OCI-LY7 (cell line): ENCODE measurements at regions not wholly inside any gene's neighbourhood (a gene's known extent, or its start where the extent isn't known, plus 50 kb on each side); places are given as distances from the start of the nearest gene placed in this dataset.

Source experiments
- BruUV-seq: library from RNA; stranded (reverse); fragments of 400-500 nt; replicated peaks from 2 replicates; lab custom pipeline; 2021; lab: Mats Ljungman, UMichigan
- CTCF ChIA-PET: fragments of 300-600 bp; sonication (Branson Sonifier 250); formaldehyde crosslinking; loops from one replicate; lab custom pipeline; 2022; ENCODE audit warnings: antibody characterized with exemption; ENCODE audit not compliant: unreplicated experiment; lab: Charles Lee
- POLR2A ChIA-PET: fragments of 300-600 bp; sonication (Branson Sonifier 250); formaldehyde crosslinking; loops from one replicate; lab custom pipeline; 2022; ENCODE audit warnings: antibody characterized with exemption; lab: Charles Lee
- DNase-seq: peaks from one replicate; pipeline ENCODE4 v3.0.0-alpha.2; 2015; ENCODE audit warnings: low spot score
- H2AFZ ChIP-seq: fragments of 200-600 bp; sonication (generic), shearing (Covaris generic); 2 replicates; pipeline ENCODE4 v1.6.1; 2014; ENCODE audit warnings: mild to moderate bottlenecking, antibody characterized with exemption, low read length, moderate library complexity
- H3K27ac ChIP-seq: fragments of 200-600 bp; sonication (generic); 2 replicates; pipeline ENCODE4 v1.5.1; 2014; ENCODE audit warnings: mixed run types, low read depth, mild to moderate bottlenecking, moderate library complexity, low read length, inconsistent platforms; ENCODE audit not compliant: poor library complexity, severe bottlenecking
- H3K36me3 ChIP-seq: fragments of 200-600 bp; sonication (generic); 2 replicates; pipeline ENCODE4 v1.6.1; 2014; ENCODE audit warnings: mild to moderate bottlenecking, antibody characterized with exemption, low read length, moderate library complexity, mixed read lengths; ENCODE audit not compliant: insufficient read depth
- H3K4me1 ChIP-seq: fragments of 200-600 bp; sonication (generic); 2 replicates; pipeline ENCODE4 v1.5.1; 2014; ENCODE audit warnings: mild to moderate bottlenecking, low read length; ENCODE audit not compliant: insufficient read depth, poor library complexity, severe bottlenecking
- H3K4me2 ChIP-seq: fragments of 200-600 bp; sonication (generic); 2 replicates; pipeline ENCODE4 v1.6.1; 2014; ENCODE audit warnings: mild to moderate bottlenecking, low read length
- H3K4me3 ChIP-seq: fragments of 200-600 bp; sonication (generic); 2 replicates; pipeline ENCODE4 v1.5.1; 2014; ENCODE audit warnings: mild to moderate bottlenecking, low read depth, low read length; ENCODE audit not compliant: poor library complexity, severe bottlenecking
- H3K79me2 ChIP-seq: fragments of 200-600 bp; sonication (generic); 2 replicates; pipeline ENCODE4 v1.6.1; 2016; ENCODE audit warnings: low read depth, mild to moderate bottlenecking, low read length, moderate library complexity, mixed read lengths; ENCODE audit not compliant: insufficient read depth
- H3K9me2 ChIP-seq: fragments of 200-600 bp; sonication (generic); 2 replicates; pipeline ENCODE4 v1.6.1; 2016; ENCODE audit warnings: mild to moderate bottlenecking, low read length, mixed read lengths; ENCODE audit not compliant: insufficient read depth
- H3K9me3 ChIP-seq: fragments of 200-600 bp; sonication (generic); 2 replicates; pipeline ENCODE4 v1.6.1; 2014; ENCODE audit warnings: mild to moderate bottlenecking, mixed run types, low read length, mixed read lengths
- H4K20me1 ChIP-seq: fragments of 200-600 bp; sonication (generic); 2 replicates; pipeline ENCODE4 v1.6.1; 2014; ENCODE audit warnings: mild to moderate bottlenecking, antibody characterized with exemption, low read length, moderate library complexity, mixed read lengths; ENCODE audit not compliant: insufficient read depth
- EZH2phosphoT487 ChIP-seq: fragments of 200-600 bp; sonication (generic); IDR thresholded peaks from 2 replicates; pipeline ENCODE4 v1.6.1; 2018; ENCODE audit warnings: low read depth, borderline replicate concordance, mild to moderate bottlenecking, mixed run types, antibody characterized with exemption, low read length, moderate library complexity, mixed read lengths
- intact Hi-C: fragments of 100-400 bp; cut with micrococcal nuclease; formaldehyde crosslinking; loops from one replicate; pipeline ENCODE4 v1.10.0; 2022; ENCODE audit not compliant: unreplicated experiment
- TF ChIP-seq, protein P1 (sequence below): fragments of 200-600 bp; sonication (generic); conservative IDR thresholded peaks from 2 replicates; pipeline ENCODE4 v1.5.1; 2014; ENCODE audit warnings: mild to moderate bottlenecking, antibody characterized with exemption, low read length, moderate library complexity, mixed read lengths

- intact Hi-C loops, result no loop called here
- H3K27ac ChIP-seq, result no peak overlapping the region
- no peaks in the 10 kb centered on the region for H3K9me3 ChIP-seq
- no TSS peak for BruUV-seq
- no peak for DNase-seq
- H3K4me3 ChIP-seq, result no peak overlapping the region
- no peak overlapping the region for H2AFZ ChIP-seq
- H4K20me1 ChIP-seq, result no peaks in the 10 kb centered on the region
- CTCF ChIA-PET, result no interaction called here
- POLR2A ChIA-PET, result no interaction called here
- H3K79me2 ChIP-seq, result no peaks in the 10 kb centered on the region
- H3K9me2 ChIP-seq, result no peaks in the 10 kb centered on the region
- no peak overlapping the region for H3K4me2 ChIP-seq
- H3K4me1 ChIP-seq, result no peaks in the 10 kb centered on the region
- no peaks in the 10 kb centered on the region for H3K36me3 ChIP-seq
- TF ChIP-seq, protein P1, sequence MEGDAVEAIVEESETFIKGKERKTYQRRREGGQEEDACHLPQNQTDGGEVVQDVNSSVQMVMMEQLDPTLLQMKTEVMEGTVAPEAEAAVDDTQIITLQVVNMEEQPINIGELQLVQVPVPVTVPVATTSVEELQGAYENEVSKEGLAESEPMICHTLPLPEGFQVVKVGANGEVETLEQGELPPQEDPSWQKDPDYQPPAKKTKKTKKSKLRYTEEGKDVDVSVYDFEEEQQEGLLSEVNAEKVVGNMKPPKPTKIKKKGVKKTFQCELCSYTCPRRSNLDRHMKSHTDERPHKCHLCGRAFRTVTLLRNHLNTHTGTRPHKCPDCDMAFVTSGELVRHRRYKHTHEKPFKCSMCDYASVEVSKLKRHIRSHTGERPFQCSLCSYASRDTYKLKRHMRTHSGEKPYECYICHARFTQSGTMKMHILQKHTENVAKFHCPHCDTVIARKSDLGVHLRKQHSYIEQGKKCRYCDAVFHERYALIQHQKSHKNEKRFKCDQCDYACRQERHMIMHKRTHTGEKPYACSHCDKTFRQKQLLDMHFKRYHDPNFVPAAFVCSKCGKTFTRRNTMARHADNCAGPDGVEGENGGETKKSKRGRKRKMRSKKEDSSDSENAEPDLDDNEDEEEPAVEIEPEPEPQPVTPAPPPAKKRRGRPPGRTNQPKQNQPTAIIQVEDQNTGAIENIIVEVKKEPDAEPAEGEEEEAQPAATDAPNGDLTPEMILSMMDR, result no peak
- no peak for TF ChIP-seq EZH2phosphoT487
Observed at GRCh38 chr9:117873664-117874063, 169.5 kb downstream of the TLR4 start.

GRCh38 chr9:117875886-117876285 is 171.7 kb downstream of the TLR4 start:
- intact Hi-C loops, result no loop called here
- CTCF ChIA-PET, result no interaction called here

GRCh38 chr9:117882171-117882570 is 178.0 kb downstream of the TLR4 start:
- CTCF ChIA-PET, result no interaction called here
- no peak for DNase-seq
- Histone ChIP-seq H3K9me3 (no peaks in the 10 kb centered on the region), H3K4me2 (no peak overlapping the region), H3K79me2 (no peaks in the 10 kb centered on the region), H3K9me2 (no peaks in the 10 kb centered on the region), H2AFZ (no peak overlapping the region), H3K4me3 (no peak overlapping the region), H3K36me3 (no peaks in the 10 kb centered on the region), H3K4me1 (no peaks in the 10 kb centered on the region), H3K27ac (no peak overlapping the region), H4K20me1 (no peaks in the 10 kb centered on the region)
- BruUV-seq, result no TSS peak
- TF ChIP-seq EZH2phosphoT487, result no peak
- TF ChIP-seq, protein P1, result no peak
- intact Hi-C loops, result no loop called here
- POLR2A ChIA-PET, result no interaction called here

More at GRCh38 chr9:117875886-117876285, 171.7 kb downstream of the TLR4 start:
- no peaks in the 10 kb centered on the region for H3K36me3 ChIP-seq
- no TSS peak for BruUV-seq
- no peaks in the 10 kb centered on the region for H3K79me2 ChIP-seq
- H4K20me1 ChIP-seq, result no peaks in the 10 kb centered on the region
- H2AFZ ChIP-seq, result no peak overlapping the region
- no peak overlapping the region for H3K27ac ChIP-seq
- H3K4me2 ChIP-seq, result no peak overlapping the region
- no peaks in the 10 kb centered on the region for H3K9me3 ChIP-seq
- no peak for TF ChIP-seq EZH2phosphoT487
- TF ChIP-seq, protein P1, result no peak
- no peaks in the 10 kb centered on the region for H3K9me2 ChIP-seq
- H3K4me1 ChIP-seq, result no peaks in the 10 kb centered on the region
- POLR2A ChIA-PET, result interaction anchor here (0.6 kb wide), 1 partner anchor 85 kb away, joined by 3 read pairs; no protein-coding TSS in a partner anchor
- DNase-seq, result no peak
- H3K4me3 ChIP-seq, result no peak overlapping the region
